Mammary epithelial cell (primary cell): ENCODE measurements at regions not wholly inside any gene's neighbourhood (a gene's known extent, or its start where the extent isn't known, plus 50 kb on each side); places are given as distances from the start of the nearest gene placed in this dataset.

ENCODE experiments used
- EZH2 ChIP-seq: IDR thresholded peaks from 2 replicates; pipeline ENCODE4 v1.6.1; 2012; ENCODE audit warnings: low read length, inconsistent platforms, borderline replicate concordance
- TF ChIP-seq, protein P1 (sequence below), 2 donors: IDR thresholded peaks in 1 of 2; conservative IDR thresholded peaks in 1 of 2; 2 replicates each; pipeline ENCODE4 v1.5.1; 2011 to 2012; ENCODE audit warnings: inconsistent platforms in 2 of 2, low read length in 2 of 2, mild to moderate bottlenecking in 2 of 2, control low read depth in 1 of 2, low read depth in 1 of 2; ENCODE audit not compliant: insufficient read depth in 1 of 2; ENCODE audit errors: extremely low read depth in 1 of 2

- TF ChIP-seq, protein P1, sequence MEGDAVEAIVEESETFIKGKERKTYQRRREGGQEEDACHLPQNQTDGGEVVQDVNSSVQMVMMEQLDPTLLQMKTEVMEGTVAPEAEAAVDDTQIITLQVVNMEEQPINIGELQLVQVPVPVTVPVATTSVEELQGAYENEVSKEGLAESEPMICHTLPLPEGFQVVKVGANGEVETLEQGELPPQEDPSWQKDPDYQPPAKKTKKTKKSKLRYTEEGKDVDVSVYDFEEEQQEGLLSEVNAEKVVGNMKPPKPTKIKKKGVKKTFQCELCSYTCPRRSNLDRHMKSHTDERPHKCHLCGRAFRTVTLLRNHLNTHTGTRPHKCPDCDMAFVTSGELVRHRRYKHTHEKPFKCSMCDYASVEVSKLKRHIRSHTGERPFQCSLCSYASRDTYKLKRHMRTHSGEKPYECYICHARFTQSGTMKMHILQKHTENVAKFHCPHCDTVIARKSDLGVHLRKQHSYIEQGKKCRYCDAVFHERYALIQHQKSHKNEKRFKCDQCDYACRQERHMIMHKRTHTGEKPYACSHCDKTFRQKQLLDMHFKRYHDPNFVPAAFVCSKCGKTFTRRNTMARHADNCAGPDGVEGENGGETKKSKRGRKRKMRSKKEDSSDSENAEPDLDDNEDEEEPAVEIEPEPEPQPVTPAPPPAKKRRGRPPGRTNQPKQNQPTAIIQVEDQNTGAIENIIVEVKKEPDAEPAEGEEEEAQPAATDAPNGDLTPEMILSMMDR (conservative IDR thresholded peaks at IDR 0.05 in 1 of 2, IDR thresholded peaks at IDR 0.05 in 1 of 2; ENCODE audit: extremely low read depth in 1 of 2, insufficient read depth in 1 of 2, low read depth in 1 of 2, low read length in 2 of 2), result no peak
- TF ChIP-seq EZH2, result no peak
Observed at GRCh38 chr5:51471630-51472029, 88.4 kb downstream of the ISL1 start.
